CD4-positive, alpha-beta T cell treated with Interleukin-6 for 4 hours (primary cell): ENCODE measurements at regions not wholly inside any gene's neighbourhood (a gene's known extent, or its start where the extent isn't known, plus 50 kb on each side); places are given as distances from the start of the nearest gene placed in this dataset.

Source experiments
- DNase-seq: peaks from one replicate; pipeline ENCODE4 v3.0.0-alpha.2; 2020; ENCODE audit warnings: mixed read lengths

DNA sequence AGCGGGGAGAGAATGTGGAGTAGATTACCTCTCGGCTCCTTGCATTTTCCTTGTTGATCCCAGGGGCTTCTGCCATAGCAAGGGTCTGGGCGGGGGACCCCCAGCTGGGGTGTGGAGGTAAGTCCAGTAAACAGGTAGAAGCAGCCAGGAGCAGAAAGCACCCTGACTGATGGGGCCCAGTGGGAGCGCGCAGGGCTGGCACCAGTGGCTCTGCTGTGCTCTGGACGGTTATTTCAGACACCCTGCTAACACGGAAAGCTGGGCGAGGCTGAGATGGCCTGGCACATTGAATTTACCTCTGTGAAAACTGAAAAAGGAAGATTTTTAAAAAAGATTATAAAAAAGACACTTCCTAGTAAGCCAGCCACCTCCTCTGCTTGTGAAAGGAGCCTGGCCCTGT is 88.4 kb upstream of the CALM2 start:
- no peak for DNase-seq

DNA sequence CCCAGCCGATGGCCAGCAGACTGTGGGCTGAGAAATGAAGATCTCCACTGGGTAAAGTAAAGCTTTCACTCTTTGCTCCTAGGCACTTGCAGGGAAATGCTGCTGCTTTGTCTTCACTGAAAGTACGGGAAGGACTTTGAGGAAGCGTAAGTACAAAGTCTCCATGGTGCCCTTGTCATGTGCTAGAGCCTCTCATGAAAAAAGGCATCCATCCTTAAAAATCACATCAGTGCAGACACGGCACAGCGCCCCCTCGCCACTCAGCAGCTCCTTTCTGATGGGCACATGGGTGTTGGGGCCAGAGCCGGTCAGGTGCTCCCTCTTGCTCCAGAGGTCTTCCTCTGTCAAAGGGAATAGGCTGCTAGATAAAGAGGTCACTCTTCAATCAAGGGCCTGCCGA is 87.8 kb upstream of the CALM2 start:
- DNase-seq: no peak

DNA sequence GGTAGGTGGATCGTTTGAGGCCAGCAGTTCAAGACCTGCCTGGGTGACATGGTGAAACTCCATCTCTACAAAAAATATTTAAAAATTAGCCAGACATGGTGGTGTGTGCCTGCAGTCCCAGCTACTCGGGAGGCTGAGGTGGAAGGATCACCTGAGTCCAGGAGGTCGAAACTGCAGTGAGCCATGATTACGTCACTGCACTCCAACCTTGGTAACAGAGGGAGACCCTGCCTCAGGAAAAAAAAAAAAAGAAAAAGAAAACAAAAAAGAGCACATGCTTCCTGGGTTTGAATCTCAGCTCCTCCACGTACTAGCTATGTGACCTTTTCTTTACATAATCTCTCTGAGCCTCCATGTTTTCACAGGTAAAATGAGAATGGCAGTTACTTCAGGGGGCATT is 86.3 kb upstream of the CALM2 start:
- no peak for DNase-seq

DNA sequence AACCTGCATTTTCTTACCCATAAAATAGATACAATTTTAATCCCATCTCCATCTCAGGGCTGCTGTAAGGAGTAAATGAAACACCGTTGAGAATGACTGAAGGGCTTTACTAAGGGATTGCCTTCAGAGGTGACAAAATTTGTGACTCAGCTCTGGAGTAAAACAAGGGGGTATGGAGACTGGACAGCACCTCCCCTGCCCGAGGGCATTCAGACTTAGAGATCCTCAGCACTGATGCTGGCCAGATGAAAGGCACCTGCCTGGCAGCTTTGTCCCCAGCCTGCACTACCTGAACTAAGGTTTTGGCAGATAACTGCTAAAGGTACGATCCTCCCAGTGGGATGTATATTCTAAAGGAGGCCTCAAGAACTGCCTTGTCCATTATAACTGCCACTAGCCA is 84.7 kb upstream of the CALM2 start:
- no peak for DNase-seq

DNA sequence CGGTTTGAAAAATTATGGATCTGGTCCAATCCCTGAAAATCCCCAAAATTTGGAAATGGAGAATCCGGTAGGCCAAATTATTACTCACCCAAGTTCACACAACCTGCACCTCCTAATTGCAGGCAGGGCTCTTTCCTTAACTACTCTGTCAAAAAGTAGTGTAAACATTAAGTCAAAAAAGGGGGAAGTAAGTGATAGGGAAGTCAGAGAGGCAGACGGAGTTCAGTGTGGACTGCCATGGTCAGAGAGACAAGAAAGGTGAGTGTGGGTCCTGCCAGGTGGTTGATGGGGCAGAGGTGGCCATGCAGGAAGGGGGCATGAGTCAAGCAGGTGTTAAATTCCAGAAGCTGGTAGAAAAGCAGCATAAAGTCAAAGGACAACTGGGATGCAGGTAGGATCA is 83.5 kb upstream of the CALM2 start:
- DNase-seq: no peak

DNA sequence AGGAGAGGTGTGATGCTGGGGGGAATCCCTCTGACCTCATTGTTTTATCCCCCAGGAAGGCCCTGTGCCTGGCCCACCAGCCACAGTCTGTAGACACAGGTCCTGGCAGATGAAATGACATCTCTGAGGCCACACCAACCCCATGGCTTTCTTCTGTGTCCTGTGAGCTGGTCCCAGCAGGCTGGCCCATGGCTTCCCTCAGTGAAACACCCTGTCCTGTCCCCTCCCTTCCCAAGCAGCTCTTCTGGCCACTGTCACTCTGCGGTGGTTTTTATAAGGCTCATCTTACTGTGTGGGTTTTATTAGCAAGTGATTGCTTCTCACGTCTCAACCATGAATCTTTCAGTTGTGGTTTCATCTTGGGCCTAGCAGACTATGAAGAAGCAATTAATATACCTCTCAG is 81.6 kb upstream of the CALM2 start:
- DNase-seq: no peak

DNA sequence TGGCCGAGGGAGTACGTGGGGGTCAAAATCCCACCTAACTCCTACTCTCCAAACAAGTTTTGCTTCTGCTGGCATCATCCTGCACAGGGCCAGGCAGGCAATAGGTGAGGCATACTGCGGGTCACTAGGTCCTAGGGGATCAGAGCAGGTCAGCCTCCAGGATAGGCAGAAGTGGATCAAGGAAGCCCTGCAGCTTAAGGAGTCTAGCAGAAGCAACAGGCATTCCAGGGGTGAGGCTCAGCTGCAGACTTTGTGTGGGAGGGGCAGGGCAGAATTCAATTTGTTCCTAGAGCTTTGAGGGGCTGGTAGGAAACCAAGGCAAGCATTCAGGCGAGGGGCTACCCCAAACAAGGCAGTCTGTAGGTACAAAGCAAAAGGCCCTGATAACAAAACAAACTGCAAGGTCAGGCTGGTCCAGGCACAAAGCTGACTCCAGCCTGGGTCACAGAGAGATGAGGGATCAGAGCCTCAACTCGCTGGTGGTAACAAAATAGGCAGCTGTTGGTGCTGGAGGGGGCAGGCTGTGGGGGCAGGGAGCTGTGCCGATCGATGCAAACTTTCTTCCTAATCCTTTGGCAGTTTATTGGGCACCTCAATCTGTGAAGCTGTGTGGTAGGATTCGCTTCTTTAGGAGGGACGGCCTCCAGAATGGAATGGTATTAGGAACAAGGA is 80.2 kb upstream of the CALM2 start:
- DNase-seq: no peak

DNA sequence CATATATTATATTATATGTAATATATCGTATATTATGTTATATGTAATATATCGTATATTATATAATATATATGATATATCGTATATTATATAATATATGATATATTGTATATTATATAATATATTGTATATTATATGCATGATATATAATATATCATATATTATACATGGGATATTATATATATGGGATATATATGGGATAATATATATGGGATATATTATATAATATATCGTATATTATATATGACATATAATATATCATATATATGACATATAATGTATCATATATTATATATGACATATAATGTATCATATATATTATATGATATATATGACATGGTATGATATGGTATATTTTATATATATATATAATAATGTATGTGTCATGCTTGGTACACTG is 79.5 kb upstream of the CALM2 start:
- DNase-seq: no peak

DNA sequence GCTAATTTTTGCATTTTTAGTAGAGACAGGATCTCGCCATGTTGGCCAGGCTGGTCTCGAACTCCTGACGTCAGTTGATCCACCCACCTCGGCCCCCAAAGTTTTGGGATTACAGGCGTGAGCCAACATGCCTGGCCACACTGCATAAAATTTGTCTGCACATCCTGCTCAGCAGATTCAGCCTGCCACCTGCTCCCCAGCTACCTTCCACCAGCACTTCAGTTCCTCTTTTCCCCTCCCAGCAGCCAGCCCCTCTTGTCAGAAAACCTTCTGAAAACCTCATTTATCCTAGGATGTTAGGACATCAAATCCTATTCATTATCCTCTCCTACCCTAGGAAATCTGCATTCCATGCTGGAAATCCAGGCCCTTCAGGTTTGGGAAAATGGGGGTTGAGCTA is 78.2 kb upstream of the CALM2 start:
- DNase-seq: no peak

DNA sequence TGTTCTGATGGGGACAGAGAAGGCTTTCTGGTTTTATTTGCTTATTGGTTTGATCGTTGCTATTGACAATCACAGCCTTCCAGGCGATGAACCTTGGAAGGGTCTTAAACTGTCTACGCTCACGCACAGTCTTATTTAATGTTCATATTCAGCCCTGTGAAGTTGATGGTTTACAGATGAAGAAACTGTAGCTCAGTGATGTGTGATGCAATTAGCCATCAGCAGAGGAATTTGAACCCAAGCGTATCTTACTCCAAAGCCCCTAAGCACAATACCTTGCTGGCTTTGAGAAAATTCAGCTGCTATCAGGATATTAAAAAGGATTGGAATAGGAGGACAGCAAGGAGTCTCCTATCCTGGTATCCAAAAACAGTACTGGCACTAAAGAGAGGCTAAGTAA is 77.1 kb upstream of the CALM2 start:
- DNase-seq: no peak

DNA sequence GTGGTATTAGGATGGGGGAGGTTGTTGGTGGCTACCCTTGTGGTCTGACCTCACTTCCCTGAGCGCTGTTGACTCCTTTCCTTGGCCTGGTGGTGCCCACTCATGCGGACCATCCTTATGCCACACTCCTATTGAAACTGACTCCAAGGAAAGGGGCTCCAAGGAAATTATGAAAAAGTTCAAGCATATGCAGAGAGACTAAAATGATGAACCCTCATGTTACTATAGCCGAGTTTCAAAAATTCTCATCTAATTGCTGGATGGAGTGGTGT is 75.0 kb upstream of the CALM2 start:
- no peak for DNase-seq

DNA sequence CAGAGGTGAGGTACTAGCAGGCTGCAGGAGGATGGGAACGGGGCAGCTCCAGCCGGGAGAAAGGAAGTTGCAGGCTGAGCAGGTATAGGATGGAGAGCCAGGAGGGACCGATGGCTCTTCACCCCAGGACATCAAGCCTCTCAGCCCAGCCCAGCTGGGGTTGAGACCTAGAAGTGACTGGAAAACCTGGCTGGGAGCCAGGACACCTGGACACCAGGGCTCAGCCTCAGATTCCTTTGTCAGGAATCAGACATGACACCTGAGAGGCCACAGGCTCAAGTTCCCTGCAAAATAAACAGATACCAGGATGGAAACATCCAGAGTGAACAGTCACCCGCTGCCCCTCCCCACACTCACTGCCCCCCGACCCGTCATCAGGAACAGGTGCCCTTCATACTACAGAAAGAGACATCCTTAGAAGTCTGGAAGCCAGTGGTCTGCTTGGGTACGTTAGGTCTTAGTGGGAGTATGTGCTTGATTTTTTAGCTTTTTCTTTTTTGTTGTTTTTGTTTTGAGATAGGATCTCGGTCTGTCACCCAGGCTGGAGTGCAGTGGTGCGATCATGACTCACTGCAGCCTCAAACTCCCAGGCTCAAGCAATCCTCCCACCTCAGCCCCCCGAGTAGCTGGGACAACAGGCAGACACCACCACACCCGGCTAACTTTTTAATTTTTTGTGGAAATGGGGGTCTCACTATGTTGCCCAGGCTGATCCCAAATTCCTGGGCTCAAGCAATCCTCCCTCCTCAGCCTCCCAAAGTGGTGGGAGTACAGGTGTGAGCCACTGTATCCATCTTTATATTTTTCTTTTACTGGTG is 74.5 kb upstream of the CALM2 start:
- DNase-seq: no peak

DNA sequence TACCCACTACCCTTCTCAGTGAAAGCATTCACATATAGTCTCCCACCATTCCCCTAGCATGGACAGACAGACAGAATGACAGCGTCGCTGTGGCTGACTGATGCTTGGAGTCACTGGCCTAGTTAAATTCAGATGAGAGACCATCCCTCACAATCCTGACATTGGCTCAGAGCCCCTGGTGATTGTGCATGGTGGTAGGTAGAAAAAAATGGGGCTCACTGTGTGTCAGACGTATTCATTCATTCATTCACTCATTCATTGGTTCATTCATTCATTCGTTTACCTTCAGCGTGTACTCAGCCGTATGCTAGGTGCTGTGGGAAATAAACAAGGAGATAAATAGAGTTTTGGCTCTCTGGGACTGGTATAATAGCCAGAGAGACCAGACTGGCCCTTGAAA is 73.6 kb upstream of the CALM2 start:
- DNase-seq: no peak

DNA sequence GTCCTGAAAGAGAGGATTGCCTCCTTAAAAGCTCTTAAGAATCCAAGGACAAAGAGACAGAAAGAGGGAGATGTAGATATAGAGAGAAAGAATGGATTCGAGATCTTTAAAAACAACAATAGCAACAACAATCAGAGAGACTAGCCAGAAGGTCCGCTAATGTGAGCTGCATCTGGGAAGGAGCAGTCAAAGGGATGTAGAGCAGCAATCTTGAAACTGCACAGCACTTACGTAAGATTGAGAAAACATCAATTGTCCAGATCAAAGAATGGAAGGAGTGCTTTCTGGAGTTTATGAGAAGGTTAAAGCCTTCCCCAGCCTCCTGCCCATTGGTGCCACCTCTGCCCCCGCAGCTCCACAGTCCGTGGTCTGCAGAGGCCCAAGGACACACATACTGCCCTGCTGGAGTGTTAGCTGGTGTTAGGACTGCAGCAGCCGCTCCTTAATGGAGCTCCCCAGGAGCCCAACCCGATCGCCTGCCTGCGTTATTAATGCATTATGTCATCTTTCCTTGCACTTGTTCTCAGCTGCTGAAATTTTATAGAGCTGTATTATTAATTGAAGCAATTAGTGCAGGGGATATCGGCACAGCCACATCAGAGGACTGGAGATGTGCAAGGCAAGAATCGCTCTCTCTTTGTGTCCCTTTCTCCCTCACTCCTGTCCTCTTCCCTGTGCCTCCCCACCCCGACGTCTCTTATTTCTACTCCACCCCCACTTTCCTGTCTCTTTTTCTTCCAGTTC is 73.0 kb upstream of the CALM2 start:
- no peak for DNase-seq

DNA sequence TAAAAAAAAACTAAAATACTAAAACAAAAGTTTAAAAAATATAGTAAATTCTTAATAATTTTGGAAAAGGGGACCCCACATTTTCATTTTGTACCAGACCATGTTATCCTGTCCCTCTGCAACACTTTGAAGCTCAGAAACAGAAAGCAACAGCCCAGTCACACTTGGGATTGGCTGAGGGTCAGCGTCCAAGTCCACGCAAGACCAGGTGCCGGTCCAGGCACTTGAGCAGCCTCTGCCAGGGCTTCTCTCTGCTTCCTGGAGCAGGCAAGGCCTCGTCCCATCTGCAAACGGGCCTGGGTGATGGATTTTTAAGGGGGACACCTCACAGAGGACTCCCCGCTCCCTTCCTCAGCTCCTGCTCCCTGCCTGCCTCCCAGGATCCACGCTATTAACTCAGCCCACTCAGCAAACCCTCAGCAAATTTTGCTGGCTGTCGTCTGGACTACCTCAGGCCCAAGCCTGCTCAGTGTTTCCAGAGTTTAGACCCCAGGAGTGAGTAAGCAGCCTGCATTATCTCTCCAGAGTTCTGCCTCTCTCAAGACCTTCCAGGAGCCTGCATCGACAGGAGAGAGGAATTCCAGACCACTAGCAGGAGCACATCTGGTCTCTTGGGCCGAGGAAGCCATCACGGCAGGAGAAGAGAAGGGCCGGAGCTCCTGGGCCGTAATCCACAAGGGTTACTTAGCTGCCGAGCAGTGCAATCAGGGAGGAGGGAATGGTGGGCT is 67.4 kb upstream of the CALM2 start:
- DNase-seq: no peak

DNA sequence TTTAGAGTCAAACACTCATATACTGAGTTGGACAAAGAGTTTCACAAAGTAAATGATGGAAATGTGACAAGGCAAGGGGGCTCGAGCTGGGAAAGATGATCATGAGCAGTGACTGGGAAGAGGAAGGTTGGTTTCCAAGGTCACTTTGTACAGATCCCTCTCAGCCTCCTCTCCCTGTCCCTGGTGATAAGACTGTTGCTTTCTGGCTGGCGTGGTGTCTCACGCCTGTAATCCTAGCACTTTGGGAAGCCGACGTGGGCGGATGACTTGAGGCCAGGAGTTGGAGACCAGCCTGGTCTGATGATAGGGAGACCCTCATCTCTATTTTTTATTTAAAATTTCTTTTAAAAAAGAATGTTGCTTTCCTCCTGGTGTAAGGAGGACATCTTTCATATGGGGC is 65.4 kb upstream of the CALM2 start:
- DNase-seq: no peak

DNA sequence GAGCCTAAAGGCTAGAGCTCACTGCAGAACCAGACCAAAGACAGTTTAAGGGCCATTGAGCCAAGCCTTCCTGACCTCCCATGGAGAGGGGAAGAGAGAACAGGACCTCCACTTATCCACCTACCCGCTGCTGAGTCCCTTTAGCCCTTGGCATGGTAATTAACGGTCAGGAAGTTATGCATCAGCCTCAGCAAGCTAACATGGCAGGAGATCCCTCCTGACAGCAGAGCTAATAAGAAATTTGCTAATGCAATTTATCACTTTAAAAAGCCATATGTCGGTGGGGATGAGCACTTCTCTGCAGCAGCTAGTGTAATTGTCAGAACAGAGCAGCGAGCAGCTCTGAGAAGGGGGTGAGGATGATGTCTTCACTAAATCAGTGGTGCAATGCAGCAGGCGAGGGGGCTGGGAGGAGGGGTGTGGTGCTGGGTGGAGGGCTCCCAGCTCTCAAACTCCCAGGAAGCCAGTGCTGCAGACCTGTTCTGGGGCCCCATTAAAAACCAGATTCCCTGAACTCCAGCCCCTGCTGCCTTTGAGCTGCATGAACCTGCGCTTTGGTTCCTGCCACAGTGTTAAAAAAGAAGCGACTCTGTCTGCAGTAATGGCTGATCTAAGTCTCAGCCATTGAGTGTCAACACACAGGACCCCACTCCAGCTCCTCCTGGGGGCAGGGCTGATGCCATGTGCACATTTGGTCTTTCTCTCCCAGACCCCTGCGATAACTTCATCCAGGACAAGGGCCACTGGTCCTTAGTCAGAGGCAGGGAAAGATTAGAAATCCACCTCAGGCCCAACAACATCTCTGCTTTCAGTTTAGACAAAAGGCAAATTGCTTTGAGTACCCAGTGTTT is 63.0 kb upstream of the CALM2 start:
- no peak for DNase-seq

DNA sequence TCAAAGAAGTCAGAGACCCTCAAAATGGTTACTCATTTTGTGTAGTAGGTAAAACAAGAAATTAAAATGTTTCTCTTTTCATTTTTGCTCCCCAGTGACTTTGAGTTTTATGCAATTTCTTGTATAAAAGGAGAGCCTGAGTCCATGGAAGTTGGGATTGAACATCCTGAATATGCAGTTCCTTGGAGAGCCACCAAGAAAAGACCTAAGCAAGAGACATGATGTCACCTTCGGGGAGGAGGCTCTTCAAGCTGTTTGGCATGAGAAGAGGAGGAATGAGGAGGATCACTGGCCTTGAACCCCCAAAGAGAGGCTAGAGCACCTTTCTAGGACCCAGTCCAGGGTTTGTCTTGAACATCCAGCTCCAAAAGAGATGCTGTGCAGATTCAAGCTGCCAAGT is 62.3 kb upstream of the CALM2 start:
- DNase-seq: no peak

DNA sequence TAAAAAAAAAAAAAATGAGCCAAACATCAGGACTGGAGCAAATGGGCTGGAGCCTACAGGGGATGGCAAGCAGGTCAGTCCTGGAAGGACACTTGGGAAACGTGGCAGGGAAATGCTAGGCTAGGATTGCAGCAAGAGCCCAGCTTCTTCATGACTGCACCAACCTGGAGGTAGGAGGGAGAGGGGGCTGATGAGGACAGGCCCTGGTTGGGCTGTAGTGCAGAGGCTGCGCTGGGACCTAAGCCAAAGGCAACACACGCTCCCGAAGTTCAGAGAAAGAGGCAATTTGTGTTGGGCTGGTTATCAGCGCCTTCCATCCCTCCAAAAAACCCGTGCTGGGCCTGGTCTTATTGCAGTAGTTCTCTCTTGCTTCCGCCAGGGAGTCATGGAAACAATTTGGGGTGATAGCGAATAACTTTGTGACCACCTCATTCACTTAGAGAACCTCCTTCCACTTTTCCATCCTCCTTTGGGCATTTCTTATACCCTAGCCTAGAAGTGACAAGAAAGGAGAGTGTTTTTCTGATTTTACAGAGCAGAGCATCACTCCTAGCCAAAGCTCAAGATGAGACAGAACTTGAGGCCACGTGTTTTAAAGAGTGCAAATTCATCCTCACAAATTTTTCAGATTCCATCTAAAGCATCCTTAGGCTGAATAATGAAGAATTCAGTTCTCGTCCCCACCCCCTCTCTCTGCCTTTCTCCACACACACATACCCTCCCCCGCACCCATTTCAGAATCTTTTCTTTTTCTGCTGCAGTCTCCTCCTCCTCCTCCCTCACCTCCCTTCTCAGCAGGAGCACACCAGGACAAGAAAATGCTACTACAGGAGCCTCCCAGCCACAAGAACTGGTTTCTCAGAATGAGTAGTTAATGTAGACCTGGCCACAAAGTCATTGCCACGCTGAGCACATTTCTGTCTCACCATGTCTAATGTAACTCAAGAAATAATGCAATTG is 61.3 kb upstream of the CALM2 start:
- DNase-seq: no peak

DNA sequence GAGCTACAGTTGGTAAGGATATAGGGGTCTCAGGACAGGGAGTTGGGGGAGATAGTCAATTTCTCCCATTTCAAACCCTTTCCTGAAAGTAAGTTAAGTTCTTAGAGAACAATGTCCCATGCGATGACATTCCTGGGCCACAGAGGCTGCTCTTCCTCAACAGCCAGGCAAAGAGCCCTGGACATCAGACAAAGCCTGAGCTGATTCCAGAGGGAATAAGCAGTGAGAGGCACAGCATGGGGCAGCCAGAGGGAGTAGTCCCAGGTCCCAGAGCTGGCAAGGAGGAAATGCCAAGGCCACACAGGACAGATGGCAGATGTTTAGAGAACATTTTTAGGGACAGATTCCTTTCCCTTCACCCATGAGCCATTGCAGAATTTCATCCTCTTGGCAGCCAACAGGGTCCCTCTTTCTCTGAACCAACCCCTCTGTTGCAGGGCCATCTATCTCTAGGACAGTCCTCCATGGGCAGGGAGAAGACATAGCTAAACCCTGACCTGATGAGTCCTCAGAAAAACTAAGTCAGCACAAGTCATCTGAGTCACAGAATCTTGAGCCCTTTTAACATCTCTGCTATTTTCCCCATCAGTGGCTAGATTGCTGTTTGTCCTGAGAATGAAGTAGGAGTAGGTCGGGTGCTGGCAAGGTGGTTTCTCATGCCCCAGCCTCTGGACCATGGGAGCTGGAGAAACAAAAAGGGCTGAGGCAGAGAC is 60.3 kb upstream of the CALM2 start:
- no peak for DNase-seq

DNA sequence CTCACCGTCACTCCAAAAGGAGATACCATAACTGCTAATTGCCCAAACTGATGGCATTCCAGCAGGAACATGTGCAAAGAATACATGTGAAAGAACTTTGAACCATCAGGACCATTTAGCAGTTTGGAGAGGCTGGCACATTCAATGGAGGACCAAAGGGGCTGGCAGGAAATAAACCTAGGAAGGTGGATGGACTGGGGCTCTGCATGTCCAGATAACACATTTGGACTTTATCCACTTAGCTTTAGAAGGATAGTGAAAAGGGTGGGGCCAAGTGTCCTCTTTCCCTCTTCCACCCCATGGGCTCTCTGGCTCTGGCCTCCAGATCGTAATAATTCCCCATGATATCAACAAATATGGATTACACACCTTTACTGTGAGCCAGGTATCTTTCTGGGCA is 58.8 kb upstream of the CALM2 start:
- no peak for DNase-seq
